GM12875 (cell line): ENCODE measurements at regions not wholly inside any gene's neighbourhood (a gene's known extent, or its start where the extent isn't known, plus 50 kb on each side); places are given as distances from the start of the nearest gene placed in this dataset.
"Not testable (repeated sequence)": the region's sequence is repeated elsewhere in the genome, so short reads cannot be mapped to it uniquely, and the experiment has no call there.

ENCODE experiments used
- H3K4me3 ChIP-seq: one replicate; pipeline ENCODE4 v1.5.1; 2011; ENCODE audit warnings: low read depth, low read length, control low read depth
- CTCF ChIP-seq: IDR thresholded peaks from 2 replicates; pipeline ENCODE4 v1.5.1; 2011; ENCODE audit warnings: low read depth, mild to moderate bottlenecking, control low read depth, inconsistent platforms, low read length, moderate library complexity, borderline replicate concordance; ENCODE audit not compliant: insufficient read depth

GRCh38 chr2:13433954-13434353, 717.2 kb downstream of the TRIB2 start:
- H3K4me3 ChIP-seq = no peak overlapping the region
- no peak for TF ChIP-seq CTCF

- H3K4me3 ChIP-seq = not testable (repeated sequence)
Observed at GRCh38 chr2:13443554-13444261, 727.0 kb downstream of the TRIB2 start.

- no peak for TF ChIP-seq CTCF
- no peak overlapping the region for H3K4me3 ChIP-seq
Observed at GRCh38 chr2:13462464-13462863, 745.7 kb downstream of the TRIB2 start.

GRCh38 chr2:13466076-13466475, 749.3 kb downstream of the TRIB2 start:
- no peak overlapping the region for H3K4me3 ChIP-seq
- TF ChIP-seq CTCF = no peak

GRCh38 chr2:13474538-13474937, 757.8 kb downstream of the TRIB2 start:
- no peak for TF ChIP-seq CTCF
- H3K4me3 ChIP-seq = no peak overlapping the region

- no peak for TF ChIP-seq CTCF
- H3K4me3 ChIP-seq = no peak overlapping the region
Observed at GRCh38 chr2:13480057-13480456, 763.3 kb downstream of the TRIB2 start.

- TF ChIP-seq CTCF = no peak
- H3K4me3 ChIP-seq = no peak overlapping the region
Observed at GRCh38 chr2:13481201-13481600, 764.5 kb downstream of the TRIB2 start.
